Ascending aorta (tissue), 2 donors: ENCODE measurements at regions not wholly inside any gene's neighbourhood (a gene's known extent, or its start where the extent isn't known, plus 50 kb on each side); places are given as distances from the start of the nearest gene placed in this dataset.

Experiments
- DNase-seq, 2 donors: peaks; one replicate each; pipeline ENCODE4 v3.0.0-alpha.2; 2019; ENCODE audit warnings: low spot score in 2 of 2
- H3K27ac ChIP-seq, 2 donors: fragments of 200-600 bp; sonication (generic); one replicate each; pipeline ENCODE4 v1.5.1; 2016 to 2017; ENCODE audit warnings: mild to moderate bottlenecking in 1 of 2
- H3K27me3 ChIP-seq: fragments of 200-600 bp; sonication (generic); one replicate; pipeline ENCODE4 v1.5.1; 2017
- H3K36me3 ChIP-seq, 2 donors: fragments of 200-600 bp; sonication (generic); one replicate each; pipeline ENCODE4 v1.5.1; 2016
- H3K4me1 ChIP-seq, 2 donors: fragments of 200-600 bp; sonication (generic); one replicate each; pipeline ENCODE4 v1.5.1; 2016 to 2017; ENCODE audit warnings: mild to moderate bottlenecking in 1 of 2
- H3K4me3 ChIP-seq, 2 donors: fragments of 200-600 bp; sonication (generic); one replicate each; pipeline ENCODE4 v1.5.1; 2016 to 2017; ENCODE audit warnings: mild to moderate bottlenecking in 1 of 2
- H3K9me3 ChIP-seq, 2 donors: fragments of 200-600 bp; sonication (generic); one replicate each; pipeline ENCODE4 v1.5.1; 2016
- CTCF ChIP-seq, 3 experiments: fragments of 200-600 bp in 2 of 3; fragments of 450-650 bp in 1 of 3; sonication (generic) in 2 of 3; IDR thresholded peaks; one replicate each; pipeline ENCODE4 v1.5.1; 2016 to 2019; ENCODE audit warnings: antibody characterized with exemption in 3 of 3, mild to moderate bottlenecking in 1 of 3, moderate library complexity in 1 of 3
- intact Hi-C: fragments of 100-400 bp; cut with DNase I; formaldehyde crosslinking; loops from one replicate; pipeline ENCODE4 v1.15.1; 2023

DNA sequence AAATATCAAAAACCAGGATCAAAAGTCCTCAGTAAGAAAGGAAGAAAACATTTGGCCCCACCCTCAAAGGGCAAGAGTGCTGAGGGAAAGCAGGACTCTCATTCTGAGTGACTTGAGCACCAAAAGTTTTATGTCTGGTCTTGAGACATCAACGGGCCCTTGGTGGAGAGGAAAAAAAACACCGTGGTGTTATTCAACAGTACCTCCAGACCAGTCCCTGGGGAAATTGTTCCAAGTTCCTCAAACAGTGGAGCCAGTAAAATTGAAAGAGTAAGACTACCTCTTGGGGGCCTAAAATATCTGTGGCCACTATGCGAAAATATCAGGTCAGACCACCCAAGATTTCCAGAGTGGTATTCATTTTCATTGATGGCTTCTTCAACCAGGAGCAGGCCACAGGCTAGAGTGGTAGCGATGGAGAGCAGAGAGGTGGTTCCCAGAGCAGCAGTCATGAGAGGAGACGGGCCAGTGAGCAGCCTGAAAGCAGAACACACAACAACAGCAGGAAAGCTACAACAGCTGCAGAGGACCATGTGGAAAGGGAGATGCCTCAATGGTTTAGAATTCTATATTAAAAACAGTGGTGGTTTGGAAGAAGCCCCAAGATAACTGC lies 63.7 kb upstream of the RPL34 start:
- Histone ChIP-seq H3K27me3 (no peaks in the 10 kb centered on the region), H3K4me3 (no peak overlapping the region)

GRCh38 chr4:108556166-108556565 lies 64.2 kb upstream of the RPL34 start:
- TF ChIP-seq CTCF (IDR thresholded peaks at IDR 0.05): no peak
- no peaks in the 10 kb centered on the region for H3K9me3 ChIP-seq
- H3K4me1 ChIP-seq: no peaks in the 10 kb centered on the region
- no peaks in the 10 kb centered on the region for H3K27me3 ChIP-seq
- H3K27ac ChIP-seq: no peak overlapping the region
- no peaks in the 10 kb centered on the region for H3K36me3 ChIP-seq
- intact Hi-C loops: no loop called here
- H3K4me3 ChIP-seq: no peak overlapping the region
- no peak for DNase-seq

More for the DNA sequence above, 63.7 kb upstream of the RPL34 start:
- no peak for DNase-seq
- Histone ChIP-seq H3K4me1 (no peaks in the 10 kb centered on the region), H3K9me3 (no peaks in the 10 kb centered on the region), H3K36me3 (no peaks in the 10 kb centered on the region), H3K27ac (no peak overlapping the region)
- TF ChIP-seq CTCF (IDR thresholded peaks at IDR 0.05): no peak
- intact Hi-C loops: no loop called here

- H3K27ac ChIP-seq: no peak overlapping the region
- no peak for DNase-seq
- no peak overlapping the region for H3K4me3 ChIP-seq
- intact Hi-C loops: no loop called here
- no peaks in the 10 kb centered on the region for H3K27me3 ChIP-seq
- H3K9me3 ChIP-seq: no peaks in the 10 kb centered on the region
- H3K36me3 ChIP-seq: no peaks in the 10 kb centered on the region
- no peak for TF ChIP-seq CTCF (IDR thresholded peaks at IDR 0.05)
- H3K4me1 ChIP-seq: no peaks in the 10 kb centered on the region
These were observed 64.7 kb upstream of the RPL34 start for GRCh38 chr4:108555701-108556100.

DNA sequence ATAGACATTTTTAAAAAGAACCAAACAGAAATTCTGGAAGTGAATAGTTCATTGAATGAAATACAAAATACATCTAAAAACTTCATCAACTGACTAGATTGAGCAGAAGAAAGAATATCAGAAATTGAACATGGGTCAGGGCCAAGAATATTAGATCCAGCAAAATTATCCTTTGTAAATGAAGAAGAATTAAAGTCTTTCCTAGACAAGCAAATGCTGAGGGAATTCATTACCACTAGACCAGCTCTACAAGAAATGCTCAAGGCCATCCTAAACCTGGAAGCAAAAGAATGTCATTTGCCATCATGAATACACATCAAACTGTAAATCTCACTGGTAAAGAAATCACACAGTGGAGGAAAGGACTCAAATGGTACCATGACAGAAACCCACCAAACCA lies 72.7 kb upstream of the RPL34 start:
- intact Hi-C loops: no loop called here
- peaks cover 0 to 29% of the 10 kb centered on the region in 2 donors for H3K9me3 ChIP-seq

DNA sequence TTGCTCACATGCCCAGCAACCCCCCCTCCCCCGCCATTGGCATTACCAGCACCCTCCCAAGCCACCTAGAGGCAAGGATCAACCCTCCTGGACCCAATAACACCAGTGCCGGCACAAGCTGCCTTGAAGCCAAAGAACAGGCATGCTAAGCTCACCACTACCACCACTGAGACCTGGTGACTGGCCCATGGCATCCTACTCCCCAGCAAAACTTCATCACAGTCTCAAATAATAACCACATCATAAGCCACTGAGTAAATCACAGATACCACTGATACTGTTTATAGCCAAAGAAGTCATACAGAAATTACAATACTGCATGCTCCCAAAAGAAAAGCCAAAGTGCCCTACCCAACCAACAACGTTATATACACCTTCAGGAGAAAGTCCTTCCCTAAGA lies 73.6 kb upstream of the RPL34 start:
- DNase-seq: no peak
- Histone ChIP-seq H3K4me3 (no peak overlapping the region), H3K27ac (no peak overlapping the region), H3K36me3 (no peaks in the 10 kb centered on the region), H3K27me3 (no peaks in the 10 kb centered on the region), H3K4me1 (no peaks in the 10 kb centered on the region), H3K9me3 (peaks cover 0 to 29% of the 10 kb centered on the region in 2 donors)
- no peak for TF ChIP-seq CTCF (IDR thresholded peaks at IDR 0.05)
- intact Hi-C loops: no loop called here

More for the DNA sequence above, 72.7 kb upstream of the RPL34 start:
- no peak overlapping the region for H3K27ac ChIP-seq
- no peak for DNase-seq
- H3K36me3 ChIP-seq: no peaks in the 10 kb centered on the region
- no peak overlapping the region for H3K4me3 ChIP-seq
- no peaks in the 10 kb centered on the region for H3K27me3 ChIP-seq
- TF ChIP-seq CTCF (IDR thresholded peaks at IDR 0.05): no peak
- H3K4me1 ChIP-seq: no peaks in the 10 kb centered on the region

GRCh38 chr4:108544481-108544880 lies 75.9 kb upstream of the RPL34 start:
- Histone ChIP-seq H3K4me3 (no peak overlapping the region), H3K9me3 (peaks cover 0 to 22% of the 10 kb centered on the region in 2 donors), H3K4me1 (no peaks in the 10 kb centered on the region), H3K27me3 (no peaks in the 10 kb centered on the region), H3K27ac (no peak overlapping the region), H3K36me3 (no peaks in the 10 kb centered on the region)
- intact Hi-C loops: no loop called here
- DNase-seq: no peak
- TF ChIP-seq CTCF (IDR thresholded peaks at IDR 0.05): no peak
